ENCODE measurements at regions not wholly inside any gene's neighbourhood (a gene's known extent, or its start where the extent isn't known, plus 50 kb on each side); places are given as distances from the start of the nearest gene placed in this dataset.

- Histone ChIP-seq H3K9me3 (no peaks in the 10 kb centered on the region), H3K27ac (no peak overlapping the region), H3K4me1 (no peaks in the 10 kb centered on the region), H3K36me3 (no peaks in the 10 kb centered on the region), H3K27me3 (ENCODE audit: low read depth) (no peaks in the 10 kb centered on the region), H3K4me3 (no peak overlapping the region)
- intact Hi-C loops (cut with DNase I) = no loop called here
- DNase-seq = no peak
- no peak for ATAC-seq
- no peak for TF ChIP-seq CTCF (IDR thresholded peaks at IDR 0.05)
Observed at GRCh38 chr5:57903458-57903857, 420.8 kb upstream of the ACTBL2 start.

- Histone ChIP-seq H3K36me3 (no peaks in the 10 kb centered on the region), H3K4me3 (no peak overlapping the region), H3K27me3 (ENCODE audit: low read depth) (no peaks in the 10 kb centered on the region), H3K27ac (no peak overlapping the region), H3K4me1 (no peaks in the 10 kb centered on the region), H3K9me3 (no peaks in the 10 kb centered on the region)
- no peak for DNase-seq
- ATAC-seq = no peak
- no peak for TF ChIP-seq CTCF (IDR thresholded peaks at IDR 0.05)
- intact Hi-C loops (cut with DNase I) = no loop called here
Observed at GRCh38 chr5:57902095-57902494, 419.5 kb upstream of the ACTBL2 start.

GRCh38 chr5:57900381-57900944, 417.9 kb upstream of the ACTBL2 start:
- H3K9me3 ChIP-seq = no peaks in the 10 kb centered on the region
- DNase-seq (no peak), ATAC-seq (no peak)
- H3K36me3 ChIP-seq = no peaks in the 10 kb centered on the region
- no peak overlapping the region for H3K4me3 ChIP-seq
- TF ChIP-seq CTCF (IDR thresholded peaks at IDR 0.05) = no peak
- H3K27ac ChIP-seq = no peak overlapping the region
- no peaks in the 10 kb centered on the region for H3K27me3 ChIP-seq (ENCODE audit: low read depth)
- no peaks in the 10 kb centered on the region for H3K4me1 ChIP-seq
- intact Hi-C loops (cut with DNase I) = no loop called here

GRCh38 chr5:57896576-57896975, 414.0 kb upstream of the ACTBL2 start:
- Histone ChIP-seq H3K27ac (no peak overlapping the region), H3K4me3 (no peak overlapping the region), H3K9me3 (no peaks in the 10 kb centered on the region), H3K4me1 (no peaks in the 10 kb centered on the region), H3K27me3 (ENCODE audit: low read depth) (no peaks in the 10 kb centered on the region), H3K36me3 (no peaks in the 10 kb centered on the region)
- no peak for TF ChIP-seq CTCF (IDR thresholded peaks at IDR 0.05)
- DNase-seq (no peak), ATAC-seq (no peak)
- intact Hi-C loops (cut with DNase I) = no loop called here

GRCh38 chr5:57895766-57896165, 413.2 kb upstream of the ACTBL2 start:
- TF ChIP-seq CTCF (IDR thresholded peaks at IDR 0.05) = no peak
- Histone ChIP-seq H3K4me1 (no peaks in the 10 kb centered on the region), H3K9me3 (no peaks in the 10 kb centered on the region), H3K36me3 (no peaks in the 10 kb centered on the region), H3K27ac (no peak overlapping the region), H3K4me3 (no peak overlapping the region), H3K27me3 (ENCODE audit: low read depth) (no peaks in the 10 kb centered on the region)
- ATAC-seq (no peak), DNase-seq (no peak)
- intact Hi-C loops (cut with DNase I) = no loop called here

GRCh38 chr5:57893926-57894325, 411.3 kb upstream of the ACTBL2 start:
- H3K27me3 ChIP-seq (ENCODE audit: low read depth) = no peaks in the 10 kb centered on the region
- no peaks in the 10 kb centered on the region for H3K4me1 ChIP-seq
- no peaks in the 10 kb centered on the region for H3K36me3 ChIP-seq
- H3K27ac ChIP-seq = no peak overlapping the region
- no peak for TF ChIP-seq CTCF (IDR thresholded peaks at IDR 0.05)
- no peaks in the 10 kb centered on the region for H3K9me3 ChIP-seq
- DNase-seq (no peak), ATAC-seq (no peak)
- no peak overlapping the region for H3K4me3 ChIP-seq
- intact Hi-C loops (cut with DNase I) = no loop called here

Data from lower lobe of right lung (tissue), 2 donors.